RWPE1 (cell line): ENCODE measurements at regions not wholly inside any gene's neighbourhood (a gene's known extent, or its start where the extent isn't known, plus 50 kb on each side); places are given as distances from the start of the nearest gene placed in this dataset.

Experiments used
- CTCF ChIA-PET: fragments of 350-600 bp; sonication (Branson Sonifier 250); formaldehyde crosslinking; extraction: SDS; loops from one replicate; lab custom pipeline; 2021; lab: Yijun Ruan, JAX
- POLR2A ChIA-PET: fragments of 400-600 bp; formaldehyde crosslinking; extraction: SDS; loops from one replicate; lab custom pipeline; 2020; ENCODE audit warnings: antibody characterized with exemption; ENCODE audit not compliant: low non-redundant PET; lab: Yijun Ruan, JAX
- DNase-seq: peaks from one replicate; pipeline ENCODE4 v3.0.0; 2012; ENCODE audit warnings: low spot score
- H3K27ac ChIP-seq: fragments of 450-650 bp; 2 replicates; pipeline ENCODE4 v1.5.1; 2017
- CTCF ChIP-seq: fragments of 450-650 bp; conservative IDR thresholded peaks from 2 replicates; pipeline ENCODE4 v1.5.1; 2017; ENCODE audit warnings: low read depth, mild to moderate bottlenecking

- no peak for TF ChIP-seq CTCF
- no peak for DNase-seq
- POLR2A ChIA-PET = no interaction called here
- CTCF ChIA-PET = no interaction called here
- no peak overlapping the region for H3K27ac ChIP-seq
Observed at GRCh38 chr13:71260246-71260645, 606.8 kb downstream of the DACH1 start.

- CTCF ChIA-PET = no interaction called here
- no peak for TF ChIP-seq CTCF
- DNase-seq = no peak
- H3K27ac ChIP-seq = no peak overlapping the region
- POLR2A ChIA-PET = no interaction called here
Observed at GRCh38 chr13:71255633-71256032, 611.4 kb downstream of the DACH1 start.

GRCh38 chr13:71254384-71254783 is 612.6 kb downstream of the DACH1 start:
- no peak overlapping the region for H3K27ac ChIP-seq
- ChIA-PET POLR2A (no interaction called here), CTCF (no interaction called here)
- no peak for DNase-seq
- TF ChIP-seq CTCF = no peak

GRCh38 chr13:71252184-71252704 is 614.8 kb downstream of the DACH1 start:
- TF ChIP-seq CTCF = no peak
- no peak for DNase-seq
- no peak overlapping the region for H3K27ac ChIP-seq
- ChIA-PET POLR2A (no interaction called here), CTCF (no interaction called here)

- DNase-seq = no peak
- TF ChIP-seq CTCF = no peak
- ChIA-PET POLR2A (no interaction called here), CTCF (no interaction called here)
- no peak overlapping the region for H3K27ac ChIP-seq
Observed at GRCh38 chr13:71251292-71251951, 615.6 kb downstream of the DACH1 start.

- no peak for DNase-seq
- ChIA-PET POLR2A (no interaction called here), CTCF (interaction anchor here (0.7 kb wide), 1 partner anchor 1661 kb away, joined by 3 read pairs; no protein-coding TSS in a partner anchor)
- no peak overlapping the region for H3K27ac ChIP-seq
- TF ChIP-seq CTCF = no peak
Observed at GRCh38 chr13:71249011-71249410, 618.0 kb downstream of the DACH1 start.
